WI38 (cell line): ENCODE measurements at regions not wholly inside any gene's neighbourhood (a gene's known extent, or its start where the extent isn't known, plus 50 kb on each side); places are given as distances from the start of the nearest gene placed in this dataset.
"Not testable (repeated sequence)": the region's sequence is repeated elsewhere in the genome, so short reads cannot be mapped to it uniquely, and the experiment has no call there.

ENCODE experiments used
- H3K4me3 ChIP-seq: 2 replicates; pipeline ENCODE4 v1.5.1; 2011; ENCODE audit warnings: low read depth, mild to moderate bottlenecking, control low read depth, low read length
- TF ChIP-seq, protein P1 (sequence below): IDR thresholded peaks from 2 replicates; pipeline ENCODE4 v1.5.1; 2012; ENCODE audit warnings: low read depth, mild to moderate bottlenecking, control low read depth, low read length

DNA sequence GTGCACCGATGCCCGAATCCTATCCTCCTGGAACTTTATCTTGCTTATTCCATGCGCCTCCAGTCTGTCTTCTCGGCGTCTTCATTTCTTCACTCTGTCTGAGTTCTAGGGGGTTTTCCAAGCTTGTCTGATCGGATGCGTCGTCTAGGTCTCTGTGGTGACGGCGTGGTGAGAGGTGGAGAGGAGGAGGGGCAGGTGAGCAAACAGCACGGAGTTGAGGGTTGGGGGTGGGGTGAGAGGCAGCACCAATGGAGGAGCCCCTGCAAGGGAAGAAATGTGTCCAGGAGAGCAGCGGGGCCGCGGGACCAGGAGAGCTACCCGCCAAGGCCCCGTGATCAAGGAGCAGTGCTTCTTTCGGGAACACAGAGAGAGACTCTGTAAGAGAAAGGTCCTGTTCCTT is 131.3 kb upstream of the TWIST2 start:
- TF ChIP-seq, protein P1, sequence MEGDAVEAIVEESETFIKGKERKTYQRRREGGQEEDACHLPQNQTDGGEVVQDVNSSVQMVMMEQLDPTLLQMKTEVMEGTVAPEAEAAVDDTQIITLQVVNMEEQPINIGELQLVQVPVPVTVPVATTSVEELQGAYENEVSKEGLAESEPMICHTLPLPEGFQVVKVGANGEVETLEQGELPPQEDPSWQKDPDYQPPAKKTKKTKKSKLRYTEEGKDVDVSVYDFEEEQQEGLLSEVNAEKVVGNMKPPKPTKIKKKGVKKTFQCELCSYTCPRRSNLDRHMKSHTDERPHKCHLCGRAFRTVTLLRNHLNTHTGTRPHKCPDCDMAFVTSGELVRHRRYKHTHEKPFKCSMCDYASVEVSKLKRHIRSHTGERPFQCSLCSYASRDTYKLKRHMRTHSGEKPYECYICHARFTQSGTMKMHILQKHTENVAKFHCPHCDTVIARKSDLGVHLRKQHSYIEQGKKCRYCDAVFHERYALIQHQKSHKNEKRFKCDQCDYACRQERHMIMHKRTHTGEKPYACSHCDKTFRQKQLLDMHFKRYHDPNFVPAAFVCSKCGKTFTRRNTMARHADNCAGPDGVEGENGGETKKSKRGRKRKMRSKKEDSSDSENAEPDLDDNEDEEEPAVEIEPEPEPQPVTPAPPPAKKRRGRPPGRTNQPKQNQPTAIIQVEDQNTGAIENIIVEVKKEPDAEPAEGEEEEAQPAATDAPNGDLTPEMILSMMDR = no peak
- no peak overlapping the region for H3K4me3 ChIP-seq

DNA sequence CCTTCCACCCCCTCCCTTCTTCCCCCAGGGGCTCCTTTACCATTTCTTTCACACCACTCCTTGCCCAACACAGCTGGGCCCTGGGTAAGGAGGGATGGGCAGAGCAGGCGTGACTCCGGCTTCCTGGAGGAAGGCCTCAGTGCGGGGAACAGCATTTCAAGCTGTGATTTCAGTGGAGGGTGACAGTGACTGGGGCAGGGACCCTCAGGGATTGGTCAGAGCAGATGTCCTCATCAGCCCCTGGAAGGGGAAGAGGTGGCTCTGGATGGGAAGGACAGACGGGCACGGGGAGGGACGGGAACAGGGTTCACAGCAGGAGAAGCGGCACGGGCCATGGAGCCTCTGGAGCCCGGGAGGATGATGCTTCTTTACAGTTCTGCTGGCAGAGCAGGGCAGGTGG is 130.8 kb upstream of the TWIST2 start:
- H3K4me3 ChIP-seq = no peak overlapping the region
- TF ChIP-seq, protein P1 = no peak

DNA sequence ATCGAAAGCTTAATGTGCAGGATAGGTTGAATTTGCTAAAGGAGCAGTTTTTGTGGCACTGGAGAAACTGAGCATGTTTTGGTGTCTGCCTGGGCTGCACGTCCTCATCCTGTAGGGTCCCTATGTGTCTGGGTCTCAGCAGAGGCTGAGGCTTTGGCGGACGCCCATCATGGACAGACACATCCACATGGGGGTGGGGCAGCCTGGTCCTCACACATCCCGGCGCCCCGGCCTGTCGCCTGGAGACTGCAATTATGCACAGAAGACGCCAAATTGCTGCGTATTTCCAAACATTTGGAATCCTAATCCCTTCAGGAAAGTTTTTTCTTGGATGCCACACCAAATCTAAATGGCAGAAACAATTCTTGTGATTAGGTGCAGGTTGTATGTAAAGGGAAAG is 128.2 kb upstream of the TWIST2 start:
- no peak overlapping the region for H3K4me3 ChIP-seq
- TF ChIP-seq, protein P1 = no peak

DNA sequence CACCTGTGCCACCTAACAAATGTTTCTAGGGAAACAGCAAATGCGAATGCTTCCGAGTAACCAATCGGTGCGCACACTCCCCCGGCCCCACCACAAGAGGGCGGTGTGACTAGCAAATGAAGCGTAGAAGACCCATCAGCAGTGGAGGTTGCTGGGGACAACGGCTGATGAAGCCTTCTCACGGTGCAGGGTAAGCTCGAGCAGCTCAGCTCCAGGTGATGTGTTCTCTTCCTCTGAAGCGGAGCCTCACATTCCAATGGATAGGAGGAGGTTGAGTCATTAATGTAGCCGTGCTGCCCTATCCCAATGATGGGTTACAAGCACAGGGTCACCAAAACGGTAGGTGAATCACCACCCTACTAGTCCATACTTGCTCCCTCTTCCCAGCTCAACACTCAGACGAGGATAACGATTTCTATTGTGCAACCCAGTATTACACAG is 127.6 kb upstream of the TWIST2 start:
- H3K4me3 ChIP-seq = no peak overlapping the region
- TF ChIP-seq, protein P1 = peak; percentile 40; the same call in 1 of the 2 replicates

DNA sequence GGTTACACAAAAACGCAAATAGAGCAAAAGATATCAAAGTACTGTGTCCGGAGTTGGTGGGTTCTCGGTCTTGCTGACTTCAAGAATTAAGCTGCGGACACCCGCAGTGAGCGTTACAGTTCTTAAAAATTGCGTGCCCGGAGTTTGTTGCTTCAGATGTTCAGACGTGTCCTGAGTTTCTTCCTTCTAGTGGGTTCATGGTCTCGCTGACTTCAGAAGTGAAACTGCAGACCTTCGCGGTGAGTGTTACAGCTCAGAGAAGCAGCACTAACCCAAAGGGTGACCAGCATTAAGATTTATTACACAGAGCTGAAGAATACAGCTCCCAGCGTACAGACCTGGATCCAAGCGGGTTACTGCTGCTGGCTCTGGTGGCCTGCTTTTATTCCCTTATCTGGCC is 125.7 kb upstream of the TWIST2 start:
- H3K4me3 ChIP-seq = no peak overlapping the region
- TF ChIP-seq, protein P1 = no peak

DNA sequence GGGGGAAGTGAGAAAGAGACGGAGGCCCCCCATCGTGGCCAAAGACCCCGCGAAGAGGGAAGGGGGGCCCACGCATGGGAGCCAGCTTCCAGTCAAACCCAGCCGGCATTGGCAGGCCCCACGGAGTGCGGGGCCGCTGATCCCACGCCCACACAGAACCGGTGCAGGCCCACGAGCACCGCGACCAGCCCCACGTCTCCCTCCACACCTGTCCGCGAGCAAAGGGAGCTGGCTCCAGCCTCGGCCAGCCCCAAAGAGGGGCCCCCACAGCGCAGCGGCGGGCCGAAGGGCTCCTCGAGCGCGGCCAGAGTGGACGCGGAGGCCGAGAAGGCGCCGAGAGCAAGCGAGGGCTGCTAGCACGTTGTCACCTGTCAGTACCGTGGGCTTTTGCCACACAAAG is 125.0 kb upstream of the TWIST2 start:
- TF ChIP-seq, protein P1 = no peak
- H3K4me3 ChIP-seq = no peak overlapping the region

DNA sequence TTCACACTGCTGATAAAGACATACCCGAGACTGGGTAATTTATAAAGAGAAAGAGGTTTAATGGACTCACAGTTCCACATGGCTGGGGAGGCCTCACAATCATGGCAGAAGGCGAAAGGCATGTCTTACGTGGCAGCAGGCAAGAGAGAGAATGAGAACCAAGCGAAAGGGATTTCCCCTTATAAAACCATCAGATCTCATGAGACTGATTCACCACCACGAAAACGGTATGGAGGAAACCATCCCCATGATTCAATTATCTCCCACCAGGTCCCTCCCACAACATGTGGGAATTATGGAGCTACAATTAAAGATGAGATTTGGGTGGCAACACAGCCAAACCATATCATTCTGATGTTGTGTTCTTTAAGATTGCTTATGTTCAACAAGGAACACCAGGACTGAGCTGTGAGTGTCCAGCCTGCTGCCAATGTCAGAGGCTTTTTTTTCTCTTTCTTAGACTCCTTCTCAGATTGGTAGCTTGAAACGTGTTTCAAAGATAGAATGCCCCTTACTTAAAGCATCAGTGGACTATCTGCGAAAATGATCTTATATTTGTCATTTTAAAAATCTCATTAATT is 124.1 kb upstream of the TWIST2 start:
- not testable (repeated sequence) for H3K4me3 ChIP-seq

DNA sequence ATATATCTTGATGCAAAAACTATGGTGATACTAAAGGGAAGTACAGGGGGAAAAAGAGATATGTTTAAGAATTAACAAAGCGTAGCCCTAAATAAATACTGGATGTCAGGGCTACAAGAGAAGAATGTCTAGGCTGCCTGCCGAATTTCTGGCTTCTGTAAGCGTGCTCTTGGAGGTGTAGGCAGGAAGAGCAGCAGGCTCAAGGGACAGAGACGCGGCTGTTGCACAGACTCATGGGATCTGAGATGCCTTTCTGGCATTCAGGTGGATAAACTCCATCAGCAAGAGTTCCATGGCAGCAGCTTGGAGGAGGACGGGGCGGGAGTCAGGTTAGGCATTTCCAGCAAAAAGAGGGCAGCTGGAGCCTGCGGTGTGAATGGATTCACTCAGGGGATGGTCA is 123.2 kb upstream of the TWIST2 start:
- TF ChIP-seq, protein P1 = no peak
- no peak overlapping the region for H3K4me3 ChIP-seq
